ENCODE measurements at regions not wholly inside any gene's neighbourhood (a gene's known extent, or its start where the extent isn't known, plus 50 kb on each side); places are given as distances from the start of the nearest gene placed in this dataset.

GRCh38 chr3:117548600-117548999, 839.0 kb downstream of the TUSC7 start:
- no peak for TF ChIP-seq CTCF (conservative IDR thresholded peaks at IDR 0.05; ENCODE audit: low read depth in 2 of 2)
- TF ChIP-seq EZH2 (IDR thresholded peaks at IDR 0.05; ENCODE audit: low read depth, unreplicated experiment): no peak
- no peak for TF ChIP-seq POLR2AphosphoS5 (IDR thresholded peaks at IDR 0.05; ENCODE audit: low read depth)
- no peak for TF ChIP-seq JUNB (IDR thresholded peaks at IDR 0.05; ENCODE audit: unreplicated experiment)
- TF ChIP-seq REST (IDR thresholded peaks at IDR 0.05; ENCODE audit: unreplicated experiment): no peak
- TF ChIP-seq EZH2phosphoT487 (IDR thresholded peaks at IDR 0.05; ENCODE audit: unreplicated experiment): no peak

All from GM23338 (cell line).